C4-2B (cell line): ENCODE measurements at regions not wholly inside any gene's neighbourhood (a gene's known extent, or its start where the extent isn't known, plus 50 kb on each side); places are given as distances from the start of the nearest gene placed in this dataset.
"Not testable (repeated sequence)": the region's sequence is repeated elsewhere in the genome, so short reads cannot be mapped to it uniquely, and the experiment has no call there.

Experiments
- H3K27ac ChIP-seq: fragments of 450-650 bp; 2 replicates; pipeline ENCODE4 v1.5.1; 2017
- ZFX ChIP-seq: fragments of 450-650 bp; IDR thresholded peaks from 2 replicates; pipeline ENCODE4 v1.6.1; 2017
- TF ChIP-seq, protein P1 (sequence below): fragments of 450-650 bp; conservative IDR thresholded peaks from 2 replicates; pipeline ENCODE4 v1.5.1; 2017; ENCODE audit warnings: mild to moderate bottlenecking

DNA sequence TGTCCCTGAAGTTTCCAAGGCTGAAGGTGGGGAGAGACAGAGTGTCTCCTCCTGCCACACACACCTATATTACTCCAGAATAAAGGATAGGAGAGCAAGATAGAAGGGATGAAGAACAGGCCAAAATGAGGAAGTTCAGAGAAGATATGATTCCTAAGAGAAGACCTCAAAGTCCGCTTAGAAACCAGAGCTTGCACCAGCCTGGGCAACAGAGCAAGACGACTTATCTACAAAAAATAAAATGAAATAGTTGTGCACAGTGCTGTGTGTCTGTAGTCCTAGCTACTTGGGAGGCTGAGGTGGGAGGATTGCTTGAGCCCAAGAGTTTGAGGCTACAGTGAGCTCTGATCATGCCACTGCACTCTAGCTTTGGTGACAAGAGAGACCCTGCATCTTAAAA lies 128.2 kb downstream of the HS3ST3B1 start:
- no peak for TF ChIP-seq ZFX
- TF ChIP-seq, protein P1, sequence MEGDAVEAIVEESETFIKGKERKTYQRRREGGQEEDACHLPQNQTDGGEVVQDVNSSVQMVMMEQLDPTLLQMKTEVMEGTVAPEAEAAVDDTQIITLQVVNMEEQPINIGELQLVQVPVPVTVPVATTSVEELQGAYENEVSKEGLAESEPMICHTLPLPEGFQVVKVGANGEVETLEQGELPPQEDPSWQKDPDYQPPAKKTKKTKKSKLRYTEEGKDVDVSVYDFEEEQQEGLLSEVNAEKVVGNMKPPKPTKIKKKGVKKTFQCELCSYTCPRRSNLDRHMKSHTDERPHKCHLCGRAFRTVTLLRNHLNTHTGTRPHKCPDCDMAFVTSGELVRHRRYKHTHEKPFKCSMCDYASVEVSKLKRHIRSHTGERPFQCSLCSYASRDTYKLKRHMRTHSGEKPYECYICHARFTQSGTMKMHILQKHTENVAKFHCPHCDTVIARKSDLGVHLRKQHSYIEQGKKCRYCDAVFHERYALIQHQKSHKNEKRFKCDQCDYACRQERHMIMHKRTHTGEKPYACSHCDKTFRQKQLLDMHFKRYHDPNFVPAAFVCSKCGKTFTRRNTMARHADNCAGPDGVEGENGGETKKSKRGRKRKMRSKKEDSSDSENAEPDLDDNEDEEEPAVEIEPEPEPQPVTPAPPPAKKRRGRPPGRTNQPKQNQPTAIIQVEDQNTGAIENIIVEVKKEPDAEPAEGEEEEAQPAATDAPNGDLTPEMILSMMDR: no peak
- no peak overlapping the region for H3K27ac ChIP-seq

DNA sequence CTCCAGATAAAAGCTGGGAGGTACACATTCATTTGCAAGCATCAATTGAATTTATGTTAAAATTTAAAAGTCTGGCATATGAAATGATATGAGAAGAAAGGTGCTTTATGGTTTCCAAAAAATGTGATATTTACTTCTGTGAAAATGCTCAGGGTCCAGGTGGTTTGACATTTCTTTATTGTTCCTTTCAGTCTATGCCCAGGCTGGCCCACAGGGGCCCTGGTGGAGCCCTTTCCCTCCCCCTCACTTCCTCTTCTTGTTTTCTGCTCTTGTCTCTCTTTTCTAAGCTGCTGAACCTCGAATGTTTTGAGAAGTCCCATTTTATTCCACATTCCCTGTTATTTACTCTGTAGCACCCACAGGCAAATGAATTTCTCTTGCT lies 127.8 kb downstream of the HS3ST3B1 start:
- no peak overlapping the region for H3K27ac ChIP-seq
- no peak for TF ChIP-seq ZFX
- TF ChIP-seq, protein P1: no peak

DNA sequence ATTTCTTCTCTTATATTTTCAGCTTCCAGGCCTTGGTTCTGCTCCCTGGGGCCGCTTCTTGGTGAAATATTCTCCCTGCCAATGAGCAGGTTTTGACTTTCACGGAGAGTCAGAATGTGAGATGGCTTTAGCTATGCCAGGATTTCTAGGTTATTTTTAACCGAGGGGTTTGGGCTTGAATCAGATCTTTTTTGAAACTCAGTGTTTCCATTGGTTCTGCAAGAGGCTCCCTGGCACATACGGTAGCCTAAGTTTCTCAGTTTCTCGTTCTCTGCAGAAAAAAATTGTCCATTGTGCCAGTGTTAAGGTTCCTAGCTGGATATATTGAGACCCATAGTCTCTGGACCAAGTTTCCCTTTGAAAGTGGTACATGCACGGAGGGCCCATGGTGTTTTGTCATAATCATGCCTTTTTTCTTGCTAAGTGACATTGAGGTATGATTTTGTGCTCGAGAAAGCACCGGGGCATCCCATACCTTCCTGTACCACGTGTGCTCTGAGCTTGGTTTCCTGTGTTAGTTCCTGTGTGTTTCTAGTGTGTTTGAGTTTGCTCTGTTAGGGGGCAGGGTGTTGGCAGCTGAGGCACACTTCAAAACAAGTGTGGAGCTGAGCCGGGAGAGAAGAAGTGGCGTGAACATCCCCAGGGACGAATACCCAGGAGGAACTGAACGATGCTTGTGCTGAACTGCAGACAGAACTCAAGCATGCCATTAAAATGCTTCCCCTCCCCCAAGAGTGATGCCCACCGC lies 127.2 kb downstream of the HS3ST3B1 start:
- H3K27ac ChIP-seq: no peak overlapping the region
- TF ChIP-seq, protein P1: no peak
- TF ChIP-seq ZFX: no peak

DNA sequence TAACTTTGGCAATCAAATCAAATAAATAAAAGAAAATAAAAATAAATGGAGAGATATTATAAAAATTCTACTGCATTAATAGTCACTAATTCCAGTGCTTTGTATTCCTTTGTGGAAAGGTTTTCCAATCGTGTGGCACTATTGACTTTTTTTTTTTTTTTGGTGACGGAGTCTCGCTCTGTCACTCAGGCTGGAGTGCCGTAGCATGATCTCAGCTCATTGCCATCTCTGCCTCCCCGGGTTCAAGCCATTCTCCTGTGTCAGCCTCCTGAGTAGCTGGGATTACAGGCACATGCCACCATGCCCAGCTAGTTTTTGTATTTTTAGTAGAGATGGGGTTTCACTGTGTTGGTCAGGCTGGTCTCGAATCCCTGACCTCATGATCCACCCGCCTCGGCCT lies 122.3 kb downstream of the HS3ST3B1 start:
- not testable (repeated sequence) for H3K27ac ChIP-seq

DNA sequence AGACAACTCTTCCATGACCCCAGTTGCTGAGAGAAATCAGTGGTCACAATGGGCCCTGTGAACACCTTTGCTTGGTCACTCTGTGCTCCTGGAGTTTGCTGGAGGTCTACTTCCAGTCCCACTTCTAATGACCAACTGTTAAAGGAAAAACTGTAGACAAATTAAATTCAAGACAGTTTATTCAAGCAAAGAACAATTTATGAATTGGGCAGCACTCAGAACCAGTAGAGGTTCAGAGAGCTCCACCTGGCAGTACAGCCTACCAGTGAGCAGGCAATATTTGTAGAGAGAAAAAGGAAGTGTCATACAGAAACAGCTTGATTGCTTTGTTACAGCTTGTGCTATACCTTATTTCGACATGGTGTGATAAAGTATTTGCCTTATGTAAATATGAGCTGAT lies 116.5 kb downstream of the HS3ST3B1 start:
- TF ChIP-seq ZFX: no peak
- TF ChIP-seq, protein P1: no peak
- no peak overlapping the region for H3K27ac ChIP-seq

DNA sequence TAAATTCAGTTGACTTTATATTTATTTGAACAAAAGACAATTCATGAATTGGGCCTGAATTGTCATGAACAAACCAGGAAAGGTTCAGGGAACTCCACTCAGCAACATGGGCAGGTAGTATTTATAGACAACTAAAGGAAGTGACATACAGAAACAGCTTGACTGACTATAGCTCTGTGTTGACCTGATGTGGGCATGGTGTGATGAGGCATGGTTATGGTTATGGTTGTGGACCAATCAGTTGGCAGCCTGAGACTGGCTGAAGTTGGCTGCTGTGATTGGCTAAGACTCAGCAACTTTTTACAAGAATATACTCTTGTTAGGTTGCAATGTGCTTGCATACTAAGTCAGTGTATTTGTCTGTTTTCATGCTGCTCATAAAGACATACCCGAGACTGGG lies 108.4 kb downstream of the HS3ST3B1 start:
- no peak for TF ChIP-seq ZFX
- TF ChIP-seq, protein P1: no peak
- H3K27ac ChIP-seq: no peak overlapping the region

DNA sequence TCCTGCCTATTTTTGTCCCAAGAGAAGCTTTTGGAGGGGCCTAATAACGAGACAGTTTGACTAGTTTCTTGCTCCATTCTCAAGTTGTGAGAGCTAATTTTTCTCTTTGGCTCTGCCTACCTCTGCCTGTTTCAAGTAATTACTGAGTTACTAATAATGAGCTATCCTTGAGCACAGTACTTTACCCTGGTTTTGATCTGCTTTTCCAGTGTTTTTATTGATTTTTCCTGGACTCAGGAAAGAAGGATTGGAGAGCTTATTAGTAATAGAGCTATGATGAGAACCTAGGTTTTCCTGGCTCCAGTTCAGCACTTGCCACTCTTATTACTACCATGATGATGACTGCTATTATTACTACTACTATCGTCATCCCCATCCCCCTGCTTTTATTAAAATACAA lies 106.7 kb downstream of the HS3ST3B1 start:
- no peak overlapping the region for H3K27ac ChIP-seq
- TF ChIP-seq, protein P1: no peak
- TF ChIP-seq ZFX: no peak

DNA sequence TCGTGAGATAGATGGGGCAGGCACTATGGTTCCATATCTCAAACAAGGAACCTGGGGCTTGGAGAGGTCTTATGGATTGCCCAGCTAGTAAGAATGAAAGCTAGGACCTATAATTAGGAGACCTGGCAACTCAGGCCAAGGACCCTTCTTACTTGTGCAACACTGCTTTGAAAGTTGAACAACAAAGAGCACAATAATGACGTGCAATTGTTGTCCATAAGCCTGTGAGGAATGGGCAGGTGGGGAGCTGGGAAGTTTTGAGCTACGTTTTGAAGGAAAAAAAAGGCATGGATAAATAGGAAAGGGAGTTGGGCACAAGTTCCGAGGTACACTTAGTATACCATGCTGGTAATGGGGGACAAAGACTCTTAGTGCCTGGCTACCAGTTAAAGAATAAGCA lies 104.3 kb downstream of the HS3ST3B1 start:
- TF ChIP-seq, protein P1: no peak
- TF ChIP-seq ZFX: no peak
- no peak overlapping the region for H3K27ac ChIP-seq
